H1 (cell line): ENCODE measurements at regions not wholly inside any gene's neighbourhood (a gene's known extent, or its start where the extent isn't known, plus 50 kb on each side); places are given as distances from the start of the nearest gene placed in this dataset.

Experiments used
- JUN ChIP-seq: IDR thresholded peaks from 2 replicates; pipeline ENCODE4 v1.6.1; 2011; ENCODE audit warnings: low read depth, mild to moderate bottlenecking, improper control_type of control experiment, low read length
- MAFK ChIP-seq: IDR thresholded peaks from 2 replicates; pipeline ENCODE4 v1.6.1; 2012; ENCODE audit warnings: low read depth, mild to moderate bottlenecking, improper control_type of control experiment, low read length
- POLR2A ChIP-seq, 2 experiments: IDR thresholded peaks; 1 replicate in 1 of 2; 2 replicates in 1 of 2; pipeline ENCODE4 v1.6.1; 2011; ENCODE audit warnings: low read depth in 2 of 2, low read length in 2 of 2, mild to moderate bottlenecking in 2 of 2; ENCODE audit errors: control extremely low read depth in 1 of 2
- POLR2AphosphoS5 ChIP-seq: IDR thresholded peaks from 2 replicates; pipeline ENCODE4 v1.6.1; 2011; ENCODE audit warnings: low read depth, low read length
- SP1 ChIP-seq: IDR thresholded peaks from 2 replicates; pipeline ENCODE4 v1.6.1; 2011; ENCODE audit warnings: low read depth, low read length
- SP4 ChIP-seq: IDR thresholded peaks from 2 replicates; pipeline ENCODE4 v1.6.1; 2012; ENCODE audit warnings: low read length, inconsistent platforms
- ZNF274 ChIP-seq: IDR thresholded peaks from 2 replicates; pipeline ENCODE4 v1.7.0; 2012; ENCODE audit warnings: low read length, borderline replicate concordance; ENCODE audit errors: extremely low read depth
- TF ChIP-seq, protein P1 (sequence below), 3 experiments: IDR thresholded peaks; 1 replicate in 2 of 3; 2 replicates in 1 of 3; pipeline versions ENCODE4 v1.5.1 to v1.6.1; 2011; ENCODE audit warnings: low read length in 3 of 3, mild to moderate bottlenecking in 3 of 3, inconsistent platforms in 2 of 3, low read depth in 1 of 3, moderate library complexity in 1 of 3; ENCODE audit not compliant: insufficient read depth in 1 of 3; ENCODE audit errors: control extremely low read depth in 1 of 3
- TF ChIP-seq, protein P2 (sequence below): IDR thresholded peaks from 2 replicates; pipeline ENCODE4 v1.6.1; 2011; ENCODE audit warnings: low read depth, mild to moderate bottlenecking, low read length; ENCODE audit not compliant: insufficient read depth
- TF ChIP-seq, protein P3 (sequence below): IDR thresholded peaks from 2 replicates; pipeline ENCODE4 v1.6.1; 2012; ENCODE audit warnings: inconsistent platforms

DNA sequence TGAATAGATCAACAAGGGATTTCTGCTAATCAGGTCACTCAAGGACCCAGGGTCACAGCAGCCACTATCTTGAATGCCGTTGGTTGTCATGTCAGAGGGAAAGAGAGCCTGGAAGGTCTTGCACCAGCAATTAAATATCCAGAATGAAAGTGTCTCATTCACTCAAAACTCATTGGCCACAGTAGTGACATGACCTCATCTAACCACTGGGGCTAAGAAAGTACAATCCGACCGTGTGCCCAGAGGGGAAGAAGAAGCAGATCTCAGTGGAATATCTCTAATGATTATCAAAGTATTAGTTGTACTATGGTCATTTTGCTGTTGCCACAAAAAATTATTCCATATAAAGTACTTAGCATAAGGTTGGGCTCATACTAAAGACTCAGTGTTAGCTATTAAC lies 210.0 kb downstream of the QDPR start:
- TF ChIP-seq ZNF274 (no peak), SP1 (no peak), MAFK (no peak), SP4 (no peak), JUN (no peak), POLR2AphosphoS5 (no peak), POLR2A (IDR thresholded peaks at IDR 0.05; ENCODE audit: control extremely low read depth in 1 of 2, low read depth in 2 of 2, low read length in 2 of 2) (no peak)
- TF ChIP-seq, protein P1, sequence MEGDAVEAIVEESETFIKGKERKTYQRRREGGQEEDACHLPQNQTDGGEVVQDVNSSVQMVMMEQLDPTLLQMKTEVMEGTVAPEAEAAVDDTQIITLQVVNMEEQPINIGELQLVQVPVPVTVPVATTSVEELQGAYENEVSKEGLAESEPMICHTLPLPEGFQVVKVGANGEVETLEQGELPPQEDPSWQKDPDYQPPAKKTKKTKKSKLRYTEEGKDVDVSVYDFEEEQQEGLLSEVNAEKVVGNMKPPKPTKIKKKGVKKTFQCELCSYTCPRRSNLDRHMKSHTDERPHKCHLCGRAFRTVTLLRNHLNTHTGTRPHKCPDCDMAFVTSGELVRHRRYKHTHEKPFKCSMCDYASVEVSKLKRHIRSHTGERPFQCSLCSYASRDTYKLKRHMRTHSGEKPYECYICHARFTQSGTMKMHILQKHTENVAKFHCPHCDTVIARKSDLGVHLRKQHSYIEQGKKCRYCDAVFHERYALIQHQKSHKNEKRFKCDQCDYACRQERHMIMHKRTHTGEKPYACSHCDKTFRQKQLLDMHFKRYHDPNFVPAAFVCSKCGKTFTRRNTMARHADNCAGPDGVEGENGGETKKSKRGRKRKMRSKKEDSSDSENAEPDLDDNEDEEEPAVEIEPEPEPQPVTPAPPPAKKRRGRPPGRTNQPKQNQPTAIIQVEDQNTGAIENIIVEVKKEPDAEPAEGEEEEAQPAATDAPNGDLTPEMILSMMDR (IDR thresholded peaks at IDR 0.05; ENCODE audit: control extremely low read depth in 1 of 3, insufficient read depth in 1 of 3, low read depth in 1 of 3, low read length in 3 of 3): no peak
- TF ChIP-seq, protein P2, sequence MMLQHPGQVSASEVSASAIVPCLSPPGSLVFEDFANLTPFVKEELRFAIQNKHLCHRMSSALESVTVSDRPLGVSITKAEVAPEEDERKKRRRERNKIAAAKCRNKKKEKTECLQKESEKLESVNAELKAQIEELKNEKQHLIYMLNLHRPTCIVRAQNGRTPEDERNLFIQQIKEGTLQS: no peak
- TF ChIP-seq, protein P3, sequence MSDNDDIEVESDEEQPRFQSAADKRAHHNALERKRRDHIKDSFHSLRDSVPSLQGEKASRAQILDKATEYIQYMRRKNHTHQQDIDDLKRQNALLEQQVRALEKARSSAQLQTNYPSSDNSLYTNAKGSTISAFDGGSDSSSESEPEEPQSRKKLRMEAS: no peak
